ENCODE measurements at regions not wholly inside any gene's neighbourhood (a gene's known extent, or its start where the extent isn't known, plus 50 kb on each side); places are given as distances from the start of the nearest gene placed in this dataset.
"Not testable (repeated sequence)": the region's sequence is repeated elsewhere in the genome, so short reads cannot be mapped to it uniquely, and the experiment has no call there.

- no peak for DNase-seq (ENCODE audit: low read depth in 1 of 2, low spot score in 1 of 2)
- in situ Hi-C loops (cut with HindIII; ENCODE audit: low pct_unique_long_range_greater_than_20kb, low sequenced_read_pairs): no loop called here
- no peak for TF ChIP-seq JUND (IDR thresholded peaks at IDR 0.05; ENCODE audit: low read depth)
These were observed 99.6 kb upstream of the SHOX start for GRCh38 chrX:530726-531610.

GRCh38 chrX:531611-531936 lies 99.0 kb upstream of the SHOX start:
- in situ Hi-C loops (cut with HindIII; ENCODE audit: low pct_unique_long_range_greater_than_20kb, low sequenced_read_pairs): no loop called here
- TF ChIP-seq JUND (IDR thresholded peaks at IDR 0.05; ENCODE audit: low read depth): no peak
- DNase-seq (ENCODE audit: low read depth in 1 of 2, low spot score in 1 of 2): no peak

GRCh38 chrX:534804-535203 lies 95.8 kb upstream of the SHOX start:
- no peak for DNase-seq (ENCODE audit: low read depth in 1 of 2, low spot score in 1 of 2)
- in situ Hi-C loops (cut with HindIII; ENCODE audit: low pct_unique_long_range_greater_than_20kb, low sequenced_read_pairs): no loop called here
- TF ChIP-seq JUND (IDR thresholded peaks at IDR 0.05; ENCODE audit: low read depth): no peak

GRCh38 chrX:536616-537015 lies 94.0 kb upstream of the SHOX start:
- in situ Hi-C loops (cut with HindIII; ENCODE audit: low pct_unique_long_range_greater_than_20kb, low sequenced_read_pairs): no loop called here
- no peak for TF ChIP-seq JUND (IDR thresholded peaks at IDR 0.05; ENCODE audit: low read depth)
- no peak for DNase-seq (ENCODE audit: low read depth in 1 of 2, low spot score in 1 of 2)

GRCh38 chrX:537151-537550 lies 93.4 kb upstream of the SHOX start:
- DNase-seq (ENCODE audit: low read depth in 1 of 2, low spot score in 1 of 2): no peak
- TF ChIP-seq JUND (IDR thresholded peaks at IDR 0.05; ENCODE audit: low read depth): no peak
- in situ Hi-C loops (cut with HindIII; ENCODE audit: low pct_unique_long_range_greater_than_20kb, low sequenced_read_pairs): no loop called here

GRCh38 chrX:538311-538710 lies 92.3 kb upstream of the SHOX start:
- DNase-seq (ENCODE audit: low read depth in 1 of 2, low spot score in 1 of 2): peak in 1 of 2 experiments; percentile 79
- in situ Hi-C loops (cut with HindIII; ENCODE audit: low pct_unique_long_range_greater_than_20kb, low sequenced_read_pairs): no loop called here
- TF ChIP-seq JUND (IDR thresholded peaks at IDR 0.05; ENCODE audit: low read depth): no peak

GRCh38 chrX:541006-541405 lies 89.6 kb upstream of the SHOX start:
- DNase-seq (ENCODE audit: low read depth in 1 of 2, low spot score in 1 of 2); in situ Hi-C loops (cut with HindIII; ENCODE audit: low pct_unique_long_range_greater_than_20kb, low sequenced_read_pairs): not testable (repeated sequence)

- no peak for DNase-seq (ENCODE audit: low read depth in 1 of 2, low spot score in 1 of 2)
- TF ChIP-seq JUND (IDR thresholded peaks at IDR 0.05; ENCODE audit: low read depth): no peak
- in situ Hi-C loops (cut with HindIII; ENCODE audit: low pct_unique_long_range_greater_than_20kb, low sequenced_read_pairs): no loop called here
These were observed 88.4 kb upstream of the SHOX start for GRCh38 chrX:542179-542578.

GRCh38 chrX:545452-545885 lies 85.1 kb upstream of the SHOX start:
- in situ Hi-C loops (cut with HindIII; ENCODE audit: low pct_unique_long_range_greater_than_20kb, low sequenced_read_pairs): no loop called here
- no peak for TF ChIP-seq JUND (IDR thresholded peaks at IDR 0.05; ENCODE audit: low read depth)
- DNase-seq (ENCODE audit: low read depth in 1 of 2, low spot score in 1 of 2): no peak

GRCh38 chrX:550514-550913 lies 80.1 kb upstream of the SHOX start:
- no peak for TF ChIP-seq JUND (IDR thresholded peaks at IDR 0.05; ENCODE audit: low read depth)
- DNase-seq (ENCODE audit: low read depth in 1 of 2, low spot score in 1 of 2): no peak
- in situ Hi-C loops (cut with HindIII; ENCODE audit: low pct_unique_long_range_greater_than_20kb, low sequenced_read_pairs): no loop called here

GRCh38 chrX:551306-551705 lies 79.3 kb upstream of the SHOX start:
- DNase-seq (ENCODE audit: low read depth in 1 of 2, low spot score in 1 of 2): no peak
- in situ Hi-C loops (cut with HindIII; ENCODE audit: low pct_unique_long_range_greater_than_20kb, low sequenced_read_pairs): no loop called here
- TF ChIP-seq JUND (IDR thresholded peaks at IDR 0.05; ENCODE audit: low read depth): no peak

- DNase-seq (ENCODE audit: low read depth in 1 of 2, low spot score in 1 of 2): no peak
- TF ChIP-seq JUND (IDR thresholded peaks at IDR 0.05; ENCODE audit: low read depth): no peak
These were observed 78.1 kb upstream of the SHOX start for GRCh38 chrX:552496-552895.

GRCh38 chrX:554271-554670 lies 76.3 kb upstream of the SHOX start:
- DNase-seq (ENCODE audit: low read depth in 1 of 2, low spot score in 1 of 2): no peak
- in situ Hi-C loops (cut with HindIII; ENCODE audit: low pct_unique_long_range_greater_than_20kb, low sequenced_read_pairs): no loop called here
- no peak for TF ChIP-seq JUND (IDR thresholded peaks at IDR 0.05; ENCODE audit: low read depth)

More at GRCh38 chrX:552496-552895, 78.1 kb upstream of the SHOX start:
- in situ Hi-C loops (cut with HindIII; ENCODE audit: low pct_unique_long_range_greater_than_20kb, low sequenced_read_pairs): no loop called here

Measured in T47D (cell line).